ENCODE measurements at regions not wholly inside any gene's neighbourhood (a gene's known extent, or its start where the extent isn't known, plus 50 kb on each side); places are given as distances from the start of the nearest gene placed in this dataset.

DNA sequence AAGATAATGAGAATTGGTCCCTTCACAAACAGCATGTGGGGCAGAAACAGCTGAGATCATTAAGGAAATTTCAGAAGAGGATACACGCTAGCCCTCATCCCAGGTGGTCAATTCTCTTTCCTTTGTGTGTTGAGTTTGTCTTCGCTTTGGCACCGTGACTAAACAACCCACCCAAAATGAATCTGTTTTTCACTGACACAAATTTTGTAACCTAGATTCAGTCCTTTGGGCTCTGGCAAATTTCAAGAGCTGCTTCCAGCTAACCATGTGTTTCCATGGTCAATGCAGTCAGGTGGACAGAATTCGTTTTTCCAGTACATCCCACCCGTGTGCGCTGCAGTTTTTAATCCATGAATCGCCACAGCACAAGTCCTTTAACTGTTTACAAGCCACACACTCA lies 435.4 kb downstream of the WDR72 start:
- no peak for TF ChIP-seq CTCF (conservative IDR thresholded peaks at IDR 0.05)
- no peak overlapping the region for H3K27ac ChIP-seq

DNA sequence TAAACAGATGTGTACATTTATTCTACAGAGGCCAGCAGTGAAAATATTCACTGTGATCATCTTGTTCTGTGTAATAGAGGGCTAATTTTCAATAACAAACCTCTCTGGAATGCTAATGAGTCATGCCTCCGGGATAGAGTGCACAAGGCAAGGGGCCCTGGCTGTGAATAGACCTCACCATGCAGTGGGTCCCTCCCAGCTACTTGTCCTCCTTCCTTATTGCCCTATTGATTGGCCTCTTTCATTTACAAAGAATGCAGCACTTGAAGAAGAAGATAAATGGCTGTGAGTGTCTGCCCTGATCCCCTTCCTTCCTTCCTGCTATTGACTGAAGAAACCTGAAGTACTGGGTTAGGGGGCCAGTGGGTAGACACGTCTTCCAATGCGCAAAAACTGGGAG lies 436.3 kb downstream of the WDR72 start:
- no peak overlapping the region for H3K27ac ChIP-seq
- TF ChIP-seq CTCF (conservative IDR thresholded peaks at IDR 0.05): no peak

DNA sequence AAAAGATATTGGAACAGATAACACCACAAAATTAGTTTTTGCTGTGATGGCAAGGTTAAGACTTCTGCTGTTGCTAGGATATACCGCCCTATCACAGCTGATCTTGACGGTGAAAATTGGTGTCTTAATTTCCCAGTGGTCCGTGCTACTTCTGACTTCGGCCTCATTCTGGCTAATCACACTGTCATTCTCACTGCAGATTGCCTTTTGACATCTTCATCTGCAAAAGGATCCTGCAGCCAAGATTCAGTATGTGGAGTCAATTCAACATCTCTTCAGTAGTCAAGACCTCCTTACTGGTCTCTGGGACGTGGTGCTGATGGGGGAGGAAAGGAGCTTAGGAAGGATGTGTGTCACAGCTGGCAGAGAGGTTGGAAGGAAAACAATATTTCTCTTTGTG lies 438.6 kb downstream of the WDR72 start:
- TF ChIP-seq CTCF (conservative IDR thresholded peaks at IDR 0.05): no peak
- no peak overlapping the region for H3K27ac ChIP-seq

- no peak overlapping the region for H3K27ac ChIP-seq
- no peak for TF ChIP-seq CTCF (conservative IDR thresholded peaks at IDR 0.05)
These were observed 446.8 kb downstream of the WDR72 start for GRCh38 chr15:53312707-53313106.

- TF ChIP-seq CTCF (conservative IDR thresholded peaks at IDR 0.05): no peak
These were observed 448.8 kb downstream of the WDR72 start for GRCh38 chr15:53310709-53311108.

DNA sequence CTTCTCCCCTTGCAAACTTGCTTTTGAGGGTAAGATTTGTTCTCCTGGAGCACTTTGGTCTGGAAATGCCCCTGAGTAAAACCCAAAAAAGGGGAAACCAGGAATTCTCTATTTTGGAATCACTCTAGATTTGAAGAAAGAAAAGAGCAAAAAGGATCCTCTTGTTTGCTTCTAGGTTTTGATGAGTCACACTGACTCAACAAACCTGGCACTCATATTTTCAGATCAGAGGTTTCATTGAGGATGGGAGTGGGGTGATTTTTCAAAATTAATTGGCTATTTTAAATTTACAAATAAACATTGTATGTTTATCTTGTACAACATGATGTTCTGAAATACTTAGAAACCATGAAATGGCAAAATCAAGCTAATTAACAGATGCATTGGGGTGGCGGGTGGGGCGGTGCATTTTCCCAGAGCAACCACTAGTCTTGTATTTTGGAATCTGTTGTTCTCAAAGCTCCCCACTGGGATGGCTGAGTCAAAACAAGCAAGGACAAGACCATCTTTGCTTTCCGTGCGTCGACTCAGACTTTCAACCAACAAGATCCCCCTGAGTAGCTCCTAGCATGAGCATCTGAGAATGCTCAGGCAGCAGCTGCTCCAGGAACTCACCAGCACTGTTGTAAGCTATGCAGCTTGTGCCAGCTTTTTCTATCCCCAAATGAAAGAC lies 451.4 kb downstream of the WDR72 start:
- TF ChIP-seq CTCF (conservative IDR thresholded peaks at IDR 0.05): no peak
- H3K27ac ChIP-seq: no peak overlapping the region

More at GRCh38 chr15:53310709-53311108, 448.8 kb downstream of the WDR72 start:
- H3K27ac ChIP-seq: no peak overlapping the region

DNA sequence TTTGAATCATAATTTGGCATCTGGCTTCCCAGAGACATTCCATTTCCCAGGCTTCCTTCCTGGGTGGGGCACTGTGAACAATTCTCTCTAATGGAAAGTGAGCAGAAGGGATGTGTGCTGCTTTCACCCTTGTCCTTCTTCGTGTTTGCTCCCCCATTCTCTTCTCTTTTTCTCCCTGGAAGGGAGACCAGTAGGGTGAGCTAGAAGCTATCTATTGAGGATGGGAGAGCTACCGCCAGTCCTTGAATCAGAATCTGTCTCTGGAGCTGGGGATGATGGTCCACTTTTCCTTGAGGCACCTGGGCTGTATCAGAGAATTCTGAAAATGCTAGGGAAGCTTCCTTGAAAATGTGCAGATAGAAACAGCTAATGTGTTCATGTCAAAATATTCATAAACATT lies 453.9 kb downstream of the WDR72 start:
- no peak overlapping the region for H3K27ac ChIP-seq
- no peak for TF ChIP-seq CTCF (conservative IDR thresholded peaks at IDR 0.05)

Data from VCaP (cell line).